Gastrocnemius medialis (tissue), 4 donors: ENCODE measurements at regions not wholly inside any gene's neighbourhood (a gene's known extent, or its start where the extent isn't known, plus 50 kb on each side); places are given as distances from the start of the nearest gene placed in this dataset.

Source experiments
- ATAC-seq, 2 donors: fragments of 150-250 bp; one replicate each; pipeline ENCODE4 v1.9.1; 2016
- DNase-seq, 2 donors: peaks; one replicate each; pipeline ENCODE4 v3.0.0-alpha.2; 2019
- H3K27ac ChIP-seq, 4 donors: fragments of 200-600 bp; sonication (generic); 1 replicate in 1 of 4; 2 replicates in 3 of 4; pipeline ENCODE4 v1.5.1; 2016 to 2018; ENCODE audit warnings: mild to moderate bottlenecking in 2 of 4, moderate library complexity in 1 of 4
- H3K27me3 ChIP-seq, 3 donors: fragments of 200-600 bp; sonication (generic) in 2 of 3; 1 replicate in 1 of 3; 2 replicates in 2 of 3; pipeline versions ENCODE4 v1.5.1 to v1.6.0; 2016 to 2019; ENCODE audit warnings: mild to moderate bottlenecking in 1 of 3, moderate library complexity in 1 of 3
- H3K36me3 ChIP-seq, 2 donors: fragments of 200-600 bp; sonication (generic) in 1 of 2; one replicate each; pipeline ENCODE4 v1.5.1; 2017 to 2018
- H3K4me1 ChIP-seq, 2 donors: fragments of 200-600 bp; sonication (generic) in 1 of 2; one replicate each; pipeline ENCODE4 v1.5.1; 2016 to 2017; ENCODE audit warnings: mild to moderate bottlenecking in 2 of 2
- H3K4me3 ChIP-seq, 4 donors: fragments of 200-600 bp; sonication (generic) in 3 of 4; 1 replicate in 1 of 4; 2 replicates in 3 of 4; pipeline ENCODE4 v1.5.1; 2016 to 2019; ENCODE audit warnings: mild to moderate bottlenecking in 2 of 4
- H3K9me3 ChIP-seq, 3 donors: fragments of 200-600 bp; sonication (generic) in 2 of 3; 1 replicate in 1 of 3; 2 replicates in 2 of 3; pipeline ENCODE4 v1.5.1; 2016 to 2019
- CTCF ChIP-seq, 5 experiments: fragments of 450-650 bp in 3 of 5; fragments of 200-600 bp in 2 of 5; sonication (generic) in 2 of 5; IDR thresholded peaks in 4 of 5; conservative IDR thresholded peaks in 1 of 5; 1 replicate in 4 of 5; 2 replicates in 1 of 5; pipeline ENCODE4 v1.5.1; 2016 to 2019; ENCODE audit warnings: antibody characterized with exemption in 5 of 5, mild to moderate bottlenecking in 3 of 5, moderate library complexity in 3 of 5
- POLR2A ChIP-seq, 2 donors: fragments of 450-650 bp; IDR thresholded peaks; one replicate each; pipeline ENCODE4 v1.6.1; 2017; ENCODE audit warnings: antibody characterized with exemption in 2 of 2, mild to moderate bottlenecking in 2 of 2, moderate library complexity in 2 of 2
- in situ Hi-C, 4 donors: fragments of 200-750 bp; cut with MboI; loops; one replicate each; pipeline versions ENCODE4 v1.15.0 to v1.8.0; 2017; ENCODE audit warnings: low sequenced_read_pairs in 4 of 4
- intact Hi-C: fragments of 100-400 bp; cut with DNase I; formaldehyde crosslinking; loops from one replicate; pipeline ENCODE4 v1.15.1; 2023; ENCODE audit warnings: low total_unique reads

GRCh38 chr12:19066475-19067001 is 63.0 kb upstream of the PLEKHA5 start:
- Histone ChIP-seq H3K27me3 (no peaks in the 10 kb centered on the region), H3K27ac (no peak overlapping the region), H3K4me3 (no peak overlapping the region), H3K9me3 (no peaks in the 10 kb centered on the region), H3K36me3 (no peaks in the 10 kb centered on the region), H3K4me1 (no peaks in the 10 kb centered on the region)
- ATAC-seq: no peak
- in situ Hi-C loops (no loop called here), intact Hi-C loops (no loop called here)
- no peak for DNase-seq
- TF ChIP-seq POLR2A (IDR thresholded peaks at IDR 0.05): no peak
- TF ChIP-seq CTCF (IDR thresholded peaks at IDR 0.05 in 4 of 5, conservative IDR thresholded peaks at IDR 0.05 in 1 of 5): no peak

GRCh38 chr12:19068137-19068536 is 61.4 kb upstream of the PLEKHA5 start:
- Histone ChIP-seq H3K9me3 (no peaks in the 10 kb centered on the region), H3K36me3 (no peaks in the 10 kb centered on the region), H3K27me3 (no peaks in the 10 kb centered on the region), H3K4me1 (no peaks in the 10 kb centered on the region), H3K27ac (no peak overlapping the region), H3K4me3 (no peak overlapping the region)
- intact Hi-C loops (no loop called here), in situ Hi-C loops (no loop called here)
- no peak for DNase-seq
- no peak for ATAC-seq
- TF ChIP-seq CTCF (IDR thresholded peaks at IDR 0.05 in 4 of 5, conservative IDR thresholded peaks at IDR 0.05 in 1 of 5): no peak
- TF ChIP-seq POLR2A (IDR thresholded peaks at IDR 0.05): no peak

- H3K4me1 ChIP-seq: no peaks in the 10 kb centered on the region
- no peak overlapping the region for H3K4me3 ChIP-seq
- no peaks in the 10 kb centered on the region for H3K27me3 ChIP-seq
- TF ChIP-seq POLR2A (IDR thresholded peaks at IDR 0.05) (no peak), CTCF (IDR thresholded peaks at IDR 0.05 in 4 of 5, conservative IDR thresholded peaks at IDR 0.05 in 1 of 5) (no peak)
- no peaks in the 10 kb centered on the region for H3K9me3 ChIP-seq
- intact Hi-C loops (no loop called here), in situ Hi-C loops (no loop called here)
- ATAC-seq (no peak), DNase-seq (no peak)
- H3K36me3 ChIP-seq: no peaks in the 10 kb centered on the region
- no peak overlapping the region for H3K27ac ChIP-seq
Observed at GRCh38 chr12:19070341-19070740, 59.2 kb upstream of the PLEKHA5 start.

GRCh38 chr12:19074700-19075099 is 54.8 kb upstream of the PLEKHA5 start:
- Histone ChIP-seq H3K9me3 (no peaks in the 10 kb centered on the region), H3K36me3 (no peaks in the 10 kb centered on the region), H3K27me3 (no peaks in the 10 kb centered on the region), H3K4me1 (no peaks in the 10 kb centered on the region), H3K4me3 (no peak overlapping the region), H3K27ac (no peak overlapping the region)
- DNase-seq (no peak), ATAC-seq (no peak)
- in situ Hi-C loops: no loop called here
- intact Hi-C loops: no loop called here
- TF ChIP-seq POLR2A (IDR thresholded peaks at IDR 0.05) (no peak), CTCF (IDR thresholded peaks at IDR 0.05 in 4 of 5, conservative IDR thresholded peaks at IDR 0.05 in 1 of 5) (no peak)

- ATAC-seq (no peak), DNase-seq (no peak)
- Histone ChIP-seq H3K4me1 (no peaks in the 10 kb centered on the region), H3K27me3 (no peaks in the 10 kb centered on the region), H3K4me3 (no peak overlapping the region), H3K36me3 (no peaks in the 10 kb centered on the region), H3K27ac (no peak overlapping the region), H3K9me3 (no peaks in the 10 kb centered on the region)
- intact Hi-C loops (no loop called here), in situ Hi-C loops (no loop called here)
- no peak for TF ChIP-seq POLR2A (IDR thresholded peaks at IDR 0.05)
Observed at GRCh38 chr12:19075711-19076340, 53.7 kb upstream of the PLEKHA5 start.
